KOPT-K1 (cell line): ENCODE measurements at regions not wholly inside any gene's neighbourhood (a gene's known extent, or its start where the extent isn't known, plus 50 kb on each side); places are given as distances from the start of the nearest gene placed in this dataset.
"Not testable (repeated sequence)": the region's sequence is repeated elsewhere in the genome, so short reads cannot be mapped to it uniquely, and the experiment has no call there.

Experiments
- H3K27ac ChIP-seq: fragments of 200-600 bp; sonication (generic); 2 replicates; pipeline ENCODE4 v1.5.1; 2016; ENCODE audit warnings: antibody characterized with exemption, mild to moderate bottlenecking, low read depth, low read length; ENCODE audit not compliant: poor library complexity, severe bottlenecking
- H3K36me3 ChIP-seq: fragments of 200-600 bp; sonication (generic); 2 replicates; pipeline ENCODE4 v1.5.1; 2017; ENCODE audit warnings: antibody characterized with exemption, mild to moderate bottlenecking, low read length, moderate library complexity; ENCODE audit not compliant: insufficient read depth
- H3K9me3 ChIP-seq: fragments of 200-600 bp; sonication (generic); 2 replicates; pipeline ENCODE4 v1.5.1; 2017; ENCODE audit warnings: antibody characterized with exemption, low read length, mild to moderate bottlenecking; ENCODE audit not compliant: insufficient read depth, poor library complexity, severe bottlenecking

DNA sequence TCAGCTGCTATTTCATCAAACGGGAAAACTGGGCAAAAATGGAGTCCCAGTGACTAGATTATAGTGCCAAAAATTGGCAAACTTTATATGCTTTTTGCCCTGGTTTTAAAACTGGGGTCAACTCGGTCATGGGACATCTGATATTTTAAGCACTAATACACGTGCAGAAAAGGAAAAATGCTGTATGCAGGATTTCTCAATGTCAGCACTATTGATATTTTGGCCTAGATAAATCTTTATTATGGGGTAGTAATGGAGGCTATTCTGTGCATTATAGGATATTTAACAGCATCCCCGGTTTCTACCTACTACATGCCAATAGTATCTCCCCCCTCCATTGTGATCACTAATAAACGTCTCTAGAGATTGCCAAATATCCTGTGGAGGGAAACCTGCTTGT is 870.9 kb upstream of the IGFBP7 start:
- Histone ChIP-seq H3K9me3 (no peaks in the 10 kb centered on the region), H3K36me3 (no peaks in the 10 kb centered on the region), H3K27ac (no peak overlapping the region)

DNA sequence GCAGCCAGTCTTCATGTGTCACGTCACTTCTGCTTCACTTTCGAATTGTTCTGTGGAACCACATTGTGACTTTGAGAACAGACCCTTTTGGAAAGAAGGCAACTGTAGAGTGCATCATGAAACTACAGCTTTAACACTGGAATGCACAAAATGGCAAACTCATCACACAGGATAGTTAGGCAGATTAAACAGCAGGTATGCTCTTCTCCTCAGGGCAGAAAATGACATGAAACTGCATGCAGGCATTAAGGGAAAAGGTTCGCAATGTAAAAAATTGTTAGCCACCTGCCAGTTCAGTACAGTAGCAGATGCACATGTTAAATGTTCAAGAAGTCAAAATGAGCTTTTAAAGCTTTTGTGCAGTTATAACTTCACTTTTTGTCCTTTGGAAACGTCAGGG is 864.6 kb upstream of the IGFBP7 start:
- no peaks in the 10 kb centered on the region for H3K9me3 ChIP-seq
- H3K36me3 ChIP-seq = no peaks in the 10 kb centered on the region
- no peak overlapping the region for H3K27ac ChIP-seq

DNA sequence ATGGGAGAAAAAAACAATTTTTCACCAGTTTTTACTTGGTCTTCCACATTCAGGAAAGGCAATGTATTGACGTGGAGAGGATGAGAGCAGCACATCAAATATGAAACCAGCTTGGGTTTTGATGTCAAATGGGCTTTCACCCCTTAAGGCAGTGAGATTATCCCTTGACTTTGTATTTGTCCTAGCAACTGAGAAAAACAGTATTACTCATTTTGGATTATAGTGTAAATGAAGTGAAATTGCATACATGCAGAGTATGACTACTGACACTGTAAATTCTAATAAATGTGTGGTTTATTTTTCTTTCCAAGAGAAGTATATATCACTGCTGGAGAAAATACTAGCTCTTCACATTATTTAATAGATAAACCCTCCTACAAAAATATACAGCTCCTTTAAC is 863.6 kb upstream of the IGFBP7 start:
- H3K36me3 ChIP-seq = no peaks in the 10 kb centered on the region
- no peak overlapping the region for H3K27ac ChIP-seq
- no peaks in the 10 kb centered on the region for H3K9me3 ChIP-seq

DNA sequence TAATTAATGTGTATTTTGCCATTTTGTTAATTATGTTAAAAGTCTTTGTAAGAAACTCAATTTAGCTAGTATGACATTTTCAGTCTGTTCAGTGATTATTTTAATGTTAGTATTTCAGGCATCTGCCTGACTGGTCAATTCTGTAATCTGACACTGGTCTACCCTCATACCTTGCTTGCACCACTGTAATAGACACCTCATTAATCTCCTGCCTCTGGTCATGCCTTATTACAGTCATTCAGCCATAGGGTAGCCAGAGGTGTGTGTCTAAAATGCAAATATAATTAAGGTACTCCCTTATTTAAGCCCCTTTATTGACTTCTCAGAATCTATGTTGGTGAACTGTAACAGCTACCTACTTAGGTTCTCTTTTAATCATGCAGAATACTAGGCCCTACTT is 861.1 kb upstream of the IGFBP7 start:
- no peaks in the 10 kb centered on the region for H3K9me3 ChIP-seq
- no peaks in the 10 kb centered on the region for H3K36me3 ChIP-seq
- H3K27ac ChIP-seq = no peak overlapping the region

DNA sequence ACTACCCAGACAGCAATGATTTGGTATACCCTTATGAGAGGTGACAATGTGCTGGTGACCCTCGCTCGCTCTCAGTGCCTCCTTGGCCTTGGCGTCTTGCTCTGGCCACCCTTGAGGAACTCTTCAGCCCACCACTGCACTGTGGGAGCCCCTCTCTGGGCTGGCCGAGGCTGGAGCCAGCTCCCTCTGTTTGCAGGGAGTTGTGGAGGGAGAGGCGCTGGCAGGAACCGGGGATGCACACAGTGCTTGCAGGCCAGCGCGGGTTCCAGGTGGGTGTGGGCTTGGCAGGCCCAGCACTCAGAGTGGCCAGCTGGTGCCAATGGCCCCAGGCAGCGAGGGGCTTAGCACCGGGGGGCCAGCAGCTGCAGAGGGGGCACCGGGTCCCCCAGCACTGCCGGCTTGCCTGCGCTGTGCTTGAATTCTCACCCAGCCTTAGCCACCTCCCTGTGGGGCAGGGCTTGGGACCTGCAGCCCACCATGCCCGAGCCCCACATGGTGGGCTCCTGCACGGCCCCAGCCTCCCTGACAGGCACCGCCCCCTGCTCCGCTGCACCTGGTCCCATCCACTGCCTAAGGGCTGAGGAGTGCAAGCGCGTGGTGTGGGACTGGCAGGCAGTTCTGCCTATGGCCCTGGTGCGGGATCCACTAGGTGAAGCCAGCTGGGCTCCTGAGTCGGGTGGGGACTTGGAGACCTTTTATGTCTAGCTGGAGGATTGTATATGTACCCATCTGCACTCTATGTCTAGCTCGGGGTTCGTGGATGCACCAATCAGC is 857.0 kb upstream of the IGFBP7 start:
- no peak overlapping the region for H3K27ac ChIP-seq
- H3K9me3 ChIP-seq = no peaks in the 10 kb centered on the region
- H3K36me3 ChIP-seq = no peaks in the 10 kb centered on the region

DNA sequence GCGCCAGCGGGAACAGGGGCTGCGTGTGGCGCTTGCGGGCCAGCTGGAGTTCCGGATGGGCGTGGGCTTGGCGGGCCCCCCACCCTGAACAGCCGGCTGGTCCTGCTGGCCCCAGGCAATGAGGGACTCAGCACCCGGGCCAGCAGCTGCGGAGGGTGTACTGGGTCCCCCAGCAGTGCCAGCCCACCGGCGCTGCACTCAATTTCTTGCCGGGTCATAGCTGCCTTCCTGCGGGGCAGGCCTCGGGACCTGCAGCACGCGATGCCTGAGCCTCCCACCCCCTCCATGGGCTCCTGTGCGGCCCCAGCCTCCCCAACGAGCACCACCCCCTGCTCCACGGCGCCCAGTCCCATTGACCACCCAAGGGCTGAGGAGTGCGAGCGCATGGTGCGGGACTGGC is 855.2 kb upstream of the IGFBP7 start:
- not testable (repeated sequence) for H3K27ac ChIP-seq, H3K9me3 ChIP-seq, H3K36me3 ChIP-seq

DNA sequence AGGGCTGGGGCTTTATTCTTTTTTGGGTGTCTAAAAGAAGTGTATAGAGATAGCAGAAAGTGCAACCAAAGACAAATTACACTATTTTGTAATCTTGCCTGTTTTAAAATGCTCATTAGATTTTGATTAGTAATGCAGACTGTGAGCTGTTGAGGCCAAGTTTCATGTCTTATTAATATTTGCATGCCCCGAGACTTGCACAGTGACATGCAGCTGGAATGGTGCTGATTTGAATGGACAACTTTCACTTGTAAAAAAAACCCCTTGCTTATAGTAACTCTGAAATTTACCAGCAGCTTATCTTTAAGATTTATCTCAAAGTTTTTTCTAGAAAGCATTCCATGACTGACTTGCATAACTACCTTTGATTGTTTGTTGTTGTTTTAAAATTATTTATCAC is 835.1 kb upstream of the IGFBP7 start:
- Histone ChIP-seq H3K36me3 (no peaks in the 10 kb centered on the region), H3K9me3 (no peaks in the 10 kb centered on the region), H3K27ac (no peak overlapping the region)

DNA sequence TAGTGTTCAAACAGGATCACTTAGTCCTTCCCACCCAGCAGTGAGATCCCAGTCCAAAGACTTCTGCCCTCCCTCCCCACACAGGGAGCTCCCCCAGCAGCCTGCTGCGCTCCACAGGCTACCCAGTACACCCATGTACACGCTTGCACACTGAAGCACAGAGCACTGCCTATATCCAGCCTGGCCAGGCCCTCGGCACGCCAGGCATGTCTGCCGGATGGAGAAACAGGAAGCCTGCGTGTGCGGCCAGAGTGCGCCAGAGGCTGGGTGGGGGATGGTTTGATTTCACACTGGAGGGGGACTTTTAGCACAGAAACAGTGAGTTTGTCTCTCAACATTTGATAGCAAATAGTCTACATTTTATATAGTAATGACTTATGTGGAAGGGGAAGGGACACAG is 833.5 kb upstream of the IGFBP7 start:
- H3K36me3 ChIP-seq = no peaks in the 10 kb centered on the region
- no peak overlapping the region for H3K27ac ChIP-seq

DNA sequence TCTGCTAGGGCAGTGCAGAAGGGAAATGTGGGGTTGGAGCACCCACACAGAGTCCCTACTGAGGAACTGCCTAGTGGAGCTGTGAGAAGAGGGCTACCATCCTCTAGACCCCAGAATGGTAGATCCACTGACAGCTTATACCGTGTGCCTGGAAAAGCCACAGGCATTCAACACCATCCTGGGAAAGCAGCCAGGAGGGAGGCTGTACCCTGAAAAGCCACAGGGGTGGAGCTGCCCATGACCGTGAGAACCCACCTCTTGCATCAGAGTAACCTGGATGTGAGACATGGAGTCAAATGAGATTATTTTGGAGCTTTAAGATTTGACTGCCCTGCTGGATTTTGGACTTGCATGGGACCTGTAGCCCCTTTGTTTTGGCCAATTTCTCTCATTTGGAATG is 827.1 kb upstream of the IGFBP7 start:
- not testable (repeated sequence) for H3K36me3 ChIP-seq, H3K9me3 ChIP-seq, H3K27ac ChIP-seq

More for the DNA sequence above, 833.5 kb upstream of the IGFBP7 start:
- no peaks in the 10 kb centered on the region for H3K9me3 ChIP-seq

DNA sequence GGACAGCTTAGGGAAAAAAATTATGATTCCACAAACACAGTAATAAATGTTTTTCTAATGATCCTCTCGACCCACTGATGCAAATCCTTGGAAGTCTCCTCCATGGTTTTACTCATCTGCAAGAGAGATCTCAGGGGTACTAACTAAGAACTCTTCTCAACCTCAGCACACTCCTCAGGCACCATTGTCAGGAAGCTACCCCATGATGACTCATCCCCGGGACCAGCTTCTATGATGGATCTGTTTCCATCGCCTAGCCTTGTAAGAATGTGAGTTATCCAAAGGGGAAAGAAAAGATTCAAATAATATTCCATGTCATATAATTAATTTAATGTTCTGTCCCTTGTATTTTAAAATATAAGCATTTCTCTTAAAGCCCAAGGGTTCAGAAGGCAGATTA is 816.1 kb upstream of the IGFBP7 start:
- Histone ChIP-seq H3K36me3 (no peaks in the 10 kb centered on the region), H3K9me3 (no peaks in the 10 kb centered on the region), H3K27ac (no peak overlapping the region)

DNA sequence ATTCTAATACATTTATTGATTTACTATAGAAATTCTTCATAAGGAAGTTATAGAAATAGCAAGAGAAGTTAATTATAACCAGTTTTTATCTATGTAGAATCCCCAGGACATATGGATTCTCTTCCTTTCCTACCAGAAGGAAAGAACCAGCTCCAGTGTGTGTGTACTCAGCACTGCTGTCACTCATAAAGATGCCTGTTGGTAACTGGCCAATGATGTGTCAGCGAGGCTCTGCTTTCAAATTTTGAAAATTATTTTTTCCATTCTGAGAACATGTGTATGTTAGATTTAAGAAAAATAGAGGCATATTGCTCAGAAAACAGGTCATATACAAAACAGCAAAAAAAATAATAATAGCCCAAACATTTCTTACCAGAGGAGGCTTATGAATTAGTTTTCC is 814.8 kb upstream of the IGFBP7 start:
- H3K9me3 ChIP-seq = no peaks in the 10 kb centered on the region
- no peak overlapping the region for H3K27ac ChIP-seq
- no peaks in the 10 kb centered on the region for H3K36me3 ChIP-seq

DNA sequence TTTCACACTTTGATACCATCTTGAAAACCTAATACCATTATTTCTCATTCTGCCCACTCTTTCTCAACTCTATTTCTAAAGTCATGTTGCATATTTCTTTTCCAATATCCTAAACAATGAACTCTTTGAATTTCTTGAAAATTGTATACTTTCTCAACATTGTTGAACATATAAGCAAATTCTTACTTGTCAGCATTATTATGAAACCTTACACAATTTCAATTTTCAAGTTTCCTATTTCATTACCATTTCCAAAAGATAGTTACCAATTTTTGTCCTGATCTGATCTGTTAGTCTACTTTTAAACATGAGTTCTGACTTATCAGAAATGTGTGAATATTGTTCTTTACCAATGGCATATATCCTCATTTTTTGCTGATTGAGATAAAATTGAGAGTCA is 806.3 kb upstream of the IGFBP7 start:
- Histone ChIP-seq H3K9me3 (no peaks in the 10 kb centered on the region), H3K36me3 (no peaks in the 10 kb centered on the region), H3K27ac (no peak overlapping the region)

DNA sequence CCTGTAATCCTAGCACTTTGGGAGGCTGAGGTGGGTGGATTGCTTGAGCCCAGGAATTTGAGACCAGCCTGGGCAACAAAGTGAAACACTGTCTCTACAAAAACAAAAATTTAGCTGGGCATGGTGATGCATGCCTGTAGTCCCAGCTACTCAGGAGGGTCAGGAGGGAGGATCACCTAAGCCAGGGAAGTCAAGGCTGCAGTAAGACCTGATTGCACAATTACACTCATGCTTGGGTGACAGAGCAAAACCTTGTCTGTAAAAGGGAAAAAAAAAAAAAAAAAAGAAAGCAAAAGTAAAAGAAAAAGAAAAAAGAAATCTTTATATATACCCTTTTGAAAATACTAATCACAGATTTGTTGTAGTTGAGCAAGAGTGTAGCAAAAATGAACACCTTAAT is 801.0 kb upstream of the IGFBP7 start:
- Histone ChIP-seq H3K9me3 (no peaks in the 10 kb centered on the region), H3K36me3 (no peaks in the 10 kb centered on the region), H3K27ac (no peak overlapping the region)

DNA sequence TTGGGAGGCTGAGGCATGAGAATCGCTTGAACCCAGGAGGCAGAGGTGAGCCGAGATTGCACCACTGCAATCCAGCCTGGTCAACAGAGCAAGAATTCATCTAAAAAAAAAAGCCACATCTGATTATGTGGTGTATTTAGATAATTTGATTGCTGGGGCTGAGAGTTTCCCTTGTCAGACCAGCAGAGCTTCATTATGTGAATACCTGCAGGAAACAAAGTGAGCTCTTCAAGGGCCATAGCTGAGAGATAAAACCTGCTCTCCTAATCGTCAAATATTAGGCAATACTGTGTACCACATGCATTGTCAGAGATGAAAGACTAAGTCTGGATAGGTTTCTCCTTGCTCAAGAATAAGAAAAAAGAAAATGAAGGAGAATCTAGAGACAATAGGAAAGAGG is 800.0 kb upstream of the IGFBP7 start:
- Histone ChIP-seq H3K9me3 (no peaks in the 10 kb centered on the region), H3K36me3 (no peaks in the 10 kb centered on the region), H3K27ac (no peak overlapping the region)

DNA sequence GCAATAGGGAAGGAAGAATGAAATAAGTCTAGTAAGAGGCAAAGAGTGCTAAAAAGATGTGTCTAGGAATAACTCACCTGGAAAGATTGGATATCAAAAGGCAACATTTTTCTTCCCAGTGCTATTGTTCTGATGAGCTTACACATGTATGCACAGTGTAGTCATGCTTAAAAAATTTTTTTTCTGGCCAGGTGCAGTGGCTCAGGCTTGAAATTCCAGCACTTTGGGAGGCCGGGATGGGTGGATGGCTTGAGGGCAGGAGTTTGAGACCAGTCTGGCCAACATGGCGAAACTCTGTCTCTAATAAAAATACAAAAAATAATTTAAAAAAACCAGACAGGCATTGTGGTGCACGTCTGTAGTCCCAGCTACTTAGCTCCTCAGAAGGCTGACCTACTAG is 795.8 kb upstream of the IGFBP7 start:
- Histone ChIP-seq H3K27ac (no peak overlapping the region), H3K36me3 (no peaks in the 10 kb centered on the region), H3K9me3 (no peaks in the 10 kb centered on the region)

DNA sequence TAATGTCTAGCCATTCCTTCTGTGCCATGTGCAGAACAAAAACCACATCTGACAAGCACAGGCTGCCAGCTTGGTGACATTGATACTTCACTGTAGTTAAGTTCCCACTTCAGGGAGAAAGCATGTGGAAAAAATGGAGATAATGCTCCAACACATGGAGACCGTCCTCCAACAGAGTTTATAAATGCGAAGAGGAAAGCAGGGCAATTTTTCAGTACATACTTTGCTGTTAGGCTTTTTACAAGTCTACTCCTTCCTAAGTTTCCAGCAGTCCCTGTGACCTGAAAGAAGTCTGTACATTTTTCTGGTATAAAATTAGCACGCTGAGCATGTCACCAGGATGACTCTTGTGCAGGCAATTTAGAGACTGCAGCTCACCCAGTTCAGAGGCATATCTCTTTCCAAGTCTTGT is 766.9 kb upstream of the IGFBP7 start:
- Histone ChIP-seq H3K27ac (no peak overlapping the region), H3K9me3 (no peaks in the 10 kb centered on the region), H3K36me3 (no peaks in the 10 kb centered on the region)
